ENCODE measurements at regions not wholly inside any gene's neighbourhood (a gene's known extent, or its start where the extent isn't known, plus 50 kb on each side); places are given as distances from the start of the nearest gene placed in this dataset.

DNA sequence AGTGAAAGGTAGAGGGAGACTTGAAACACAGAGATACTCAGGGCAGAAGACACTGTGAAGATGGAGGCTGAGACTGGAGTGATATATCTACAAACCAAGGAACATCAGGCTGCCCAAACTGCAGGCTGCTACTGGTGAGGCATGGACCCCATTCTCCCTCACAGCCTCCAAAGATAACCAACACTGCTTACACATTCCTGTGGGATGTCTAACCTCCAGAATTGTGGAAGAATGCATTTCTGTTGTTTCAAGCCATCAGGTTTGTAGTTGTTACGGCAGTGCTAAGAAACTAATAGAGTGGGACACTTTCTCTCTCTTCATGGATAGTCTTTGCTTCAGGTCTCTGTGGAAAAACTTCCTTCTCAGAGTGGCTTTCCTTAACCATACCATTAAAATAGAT lies 182.6 kb upstream of the TMEM106B start:
- TF ChIP-seq CTCF (conservative IDR thresholded peaks at IDR 0.05 in 1 of 2, IDR thresholded peaks at IDR 0.05 in 1 of 2; ENCODE audit: low read depth in 1 of 2, low read length in 2 of 2): no peak
- no peak for TF ChIP-seq EZH2 (IDR thresholded peaks at IDR 0.05; ENCODE audit: low read length, missing control alignments)

Measured in fibroblast of lung (primary cell).